SK-N-SH (cell line): ENCODE measurements at regions not wholly inside any gene's neighbourhood (a gene's known extent, or its start where the extent isn't known, plus 50 kb on each side); places are given as distances from the start of the nearest gene placed in this dataset.

ENCODE experiments used
- CTCF ChIA-PET: fragments of 300-600, 350-600 bp; formaldehyde crosslinking; extraction: SDS; loops from one replicate; lab custom pipeline; 2021; lab: Yijun Ruan, JAX
- POLR2A ChIA-PET: fragments of 350-600 bp; sonication (Branson Sonifier 250); formaldehyde crosslinking; extraction: SDS; loops from one replicate; lab custom pipeline; 2020; ENCODE audit warnings: antibody characterized with exemption, inconsistent platforms; lab: Yijun Ruan, JAX
- DNase-seq: peaks from one replicate; pipeline ENCODE4 v3.0.0; 2012
- H2AFZ ChIP-seq: fragments of 200-600 bp; sonication (generic); 2 replicates; pipeline ENCODE4 v1.8.1; 2016; ENCODE audit warnings: antibody characterized with exemption, mild to moderate bottlenecking, low read depth
- H3F3A ChIP-seq: fragments of 200-600 bp; sonication (generic); replicated peaks from 2 replicates; pipeline ENCODE3; 2016; ENCODE audit warnings: antibody characterized with exemption, mild to moderate bottlenecking; ENCODE audit not compliant: insufficient read depth
- H3K27ac ChIP-seq, 2 experiments: fragments of 200-500 bp in 1 of 2; fragments of 200-600 bp in 1 of 2; sonication (Bioruptor generic) in 1 of 2; sonication (generic), shearing (Covaris generic) in 1 of 2; 2 replicates each; pipeline versions ENCODE4 v1.5.1 to v1.6.1; 2014 to 2016; ENCODE audit warnings: low read depth in 2 of 2, inconsistent platforms in 1 of 2, low read length in 1 of 2, mild to moderate bottlenecking in 1 of 2, mixed read lengths in 1 of 2
- H3K27me3 ChIP-seq: fragments of 200-600 bp; sonication (generic), shearing (Covaris generic); 2 replicates; pipeline ENCODE4 v1.6.1; 2016; ENCODE audit warnings: mixed run types; ENCODE audit not compliant: insufficient read depth
- H3K36me3 ChIP-seq, 2 experiments: fragments of 200-500 bp in 1 of 2; fragments of 200-600 bp in 1 of 2; sonication (Bioruptor generic) in 1 of 2; sonication (generic) in 1 of 2; replicated peaks in 1 of 2; 2 replicates each; pipeline versions ENCODE3 to v1.5.1; 2014 to 2016; ENCODE audit warnings: low read length in 1 of 2, mild to moderate bottlenecking in 1 of 2; ENCODE audit not compliant: insufficient read depth in 2 of 2, control insufficient read depth in 1 of 2
- H3K4me1 ChIP-seq, 2 experiments: fragments of 200-500 bp in 1 of 2; fragments of 200-600 bp in 1 of 2; sonication (Bioruptor generic) in 1 of 2; sonication (generic), shearing (Covaris generic) in 1 of 2; 2 replicates each; pipeline versions ENCODE4 v1.5.1 to v1.6.1; 2014 to 2016; ENCODE audit warnings: low read depth in 1 of 2, low read length in 1 of 2, mixed run types in 1 of 2; ENCODE audit not compliant: insufficient read depth in 2 of 2, control insufficient read depth in 1 of 2
- H3K4me2 ChIP-seq: fragments of 200-600 bp; sonication (generic), shearing (Covaris generic); 2 replicates; pipeline ENCODE4 v1.6.1; 2017; ENCODE audit warnings: mixed run types
- H3K4me3 ChIP-seq, 2 experiments: fragments of 200-500 bp in 1 of 2; fragments of 200-600 bp in 1 of 2; sonication (Bioruptor generic) in 1 of 2; sonication (generic), shearing (Covaris generic) in 1 of 2; 2 replicates each; pipeline versions ENCODE4 v1.5.1 to v1.8.1; 2014 to 2016; ENCODE audit warnings: low read depth in 2 of 2, inconsistent platforms in 1 of 2, low read length in 1 of 2, mild to moderate bottlenecking in 1 of 2, mixed read lengths in 1 of 2, moderate library complexity in 1 of 2
- H3K79me2 ChIP-seq: fragments of 200-600 bp; sonication (generic); 2 replicates; pipeline ENCODE4 v1.8.1; 2017; ENCODE audit warnings: mild to moderate bottlenecking; ENCODE audit not compliant: insufficient read depth
- H3K9ac ChIP-seq: fragments of 200-600 bp; sonication (generic); 2 replicates; pipeline ENCODE4 v1.6.1; 2017; ENCODE audit warnings: mixed run types
- H3K9me2 ChIP-seq: fragments of 200-600 bp; sonication (generic); 2 replicates; pipeline ENCODE4 v1.6.1; 2017; ENCODE audit warnings: mixed run types
- H3K9me3 ChIP-seq: fragments of 200-600 bp; sonication (generic); 2 replicates; pipeline ENCODE4 v1.6.1; 2017; ENCODE audit warnings: mixed run types, mild to moderate bottlenecking, moderate library complexity
- H4K20me1 ChIP-seq: fragments of 200-600 bp; sonication (generic); 2 replicates; pipeline ENCODE4 v1.6.1; 2017; ENCODE audit warnings: mild to moderate bottlenecking, mixed run types; ENCODE audit not compliant: insufficient read depth
- CHD2 ChIP-seq: fragments of 150-350 bp; IDR thresholded peaks from 2 replicates; pipeline ENCODE4 v1.6.1; 2018; ENCODE audit warnings: low read length; ENCODE audit not compliant: partially characterized antibody
- NRF1 ChIP-seq: IDR thresholded peaks from 2 replicates; pipeline ENCODE4 v1.6.1; 2012; ENCODE audit warnings: low read depth, mild to moderate bottlenecking, low read length
- POLR2AphosphoS5 ChIP-seq: IDR thresholded peaks from 2 replicates; pipeline ENCODE4 v1.6.1; 2012; ENCODE audit warnings: low read depth, low read length
- RCOR1 ChIP-seq: fragments of 150-350 bp; IDR thresholded peaks from 2 replicates; pipeline ENCODE4 v1.6.1; 2017; ENCODE audit warnings: antibody characterized with exemption, low read length
- RXRA ChIP-seq: IDR thresholded peaks from 2 replicates; pipeline ENCODE4 v1.4.0; 2012; ENCODE audit warnings: low read depth, mild to moderate bottlenecking, borderline replicate concordance
- YY1 ChIP-seq: IDR thresholded peaks from 2 replicates; pipeline ENCODE4 v1.4.0; 2012; ENCODE audit warnings: low read depth, mild to moderate bottlenecking
- WGBS: methylation state at CpG from one replicate; pipeline ENCODE4 v1.1.6; 2017; ENCODE audit warnings: low lambda C conversion rate; 5-methylcytosine and 5-hydroxymethylcytosine counted together
- TF ChIP-seq, protein P1 (sequence below): fragments of 150-350 bp; IDR thresholded peaks from 2 replicates; pipeline ENCODE4 v1.6.1; 2016; ENCODE audit warnings: mild to moderate bottlenecking, low read depth, low read length
- TF ChIP-seq, protein P2 (sequence below): IDR thresholded peaks from 2 replicates; pipeline ENCODE4; 2012

DNA sequence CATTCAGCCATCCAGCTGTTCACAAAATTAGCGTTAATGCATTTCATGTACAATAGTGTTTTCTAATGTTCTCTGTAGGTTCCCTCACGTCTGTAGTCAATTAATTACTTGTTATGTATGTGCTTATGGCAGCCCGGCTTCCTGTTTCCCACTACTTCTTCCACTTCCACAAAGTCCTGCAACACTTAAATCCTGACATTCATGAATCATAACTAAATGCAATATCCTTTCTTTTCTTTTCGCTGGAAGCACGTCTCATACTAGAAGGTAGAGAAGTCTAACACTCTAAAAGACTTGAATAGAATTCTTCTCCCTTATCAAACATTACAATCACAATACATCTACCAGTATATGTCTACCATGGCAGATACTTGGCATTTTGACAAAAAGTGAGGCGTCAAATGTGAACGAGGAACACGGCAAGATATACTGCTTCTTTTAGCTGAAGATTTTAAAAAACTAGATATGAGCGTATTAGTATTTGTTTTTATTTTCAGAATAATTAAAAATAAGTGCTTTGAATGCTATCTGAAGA lies 239.0 kb upstream of the DIAPH2 start:
- POLR2A ChIA-PET, result no interaction called here
- no peak for DNase-seq
- CTCF ChIA-PET, result interaction anchor here (0.7 to 1.4 kb wide), 2 partner anchors 10 to 13 kb away, joined by 3 to 6 read pairs; no protein-coding TSS in a partner anchor
- Histone ChIP-seq H3K27me3 (no peaks in the 10 kb centered on the region), H3K27ac (peak overlapping the region in 1 of 2 experiments; percentile 14; a peak in 1 of 4 replicates), H3K9ac (no peak overlapping the region), H3F3A (no peaks in the 10 kb centered on the region), H3K36me3 (no peaks in the 10 kb centered on the region), H3K4me1 (no peaks in the 10 kb centered on the region), H3K9me2 (no peaks in the 10 kb centered on the region), H3K79me2 (no peaks in the 10 kb centered on the region), H2AFZ (no peak overlapping the region), H3K4me2 (no peak overlapping the region), H4K20me1 (no peaks in the 10 kb centered on the region), H3K9me3 (no peaks in the 10 kb centered on the region), H3K4me3 (no peak overlapping the region)
- 36% methylated on average over 9 of the region's 9 CpGs for WGBS
- TF ChIP-seq, protein P1, sequence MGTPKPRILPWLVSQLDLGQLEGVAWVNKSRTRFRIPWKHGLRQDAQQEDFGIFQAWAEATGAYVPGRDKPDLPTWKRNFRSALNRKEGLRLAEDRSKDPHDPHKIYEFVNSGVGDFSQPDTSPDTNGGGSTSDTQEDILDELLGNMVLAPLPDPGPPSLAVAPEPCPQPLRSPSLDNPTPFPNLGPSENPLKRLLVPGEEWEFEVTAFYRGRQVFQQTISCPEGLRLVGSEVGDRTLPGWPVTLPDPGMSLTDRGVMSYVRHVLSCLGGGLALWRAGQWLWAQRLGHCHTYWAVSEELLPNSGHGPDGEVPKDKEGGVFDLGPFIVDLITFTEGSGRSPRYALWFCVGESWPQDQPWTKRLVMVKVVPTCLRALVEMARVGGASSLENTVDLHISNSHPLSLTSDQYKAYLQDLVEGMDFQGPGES, result no peak
- TF ChIP-seq RXRA (no peak), YY1 (no peak)
- TF ChIP-seq, protein P2, sequence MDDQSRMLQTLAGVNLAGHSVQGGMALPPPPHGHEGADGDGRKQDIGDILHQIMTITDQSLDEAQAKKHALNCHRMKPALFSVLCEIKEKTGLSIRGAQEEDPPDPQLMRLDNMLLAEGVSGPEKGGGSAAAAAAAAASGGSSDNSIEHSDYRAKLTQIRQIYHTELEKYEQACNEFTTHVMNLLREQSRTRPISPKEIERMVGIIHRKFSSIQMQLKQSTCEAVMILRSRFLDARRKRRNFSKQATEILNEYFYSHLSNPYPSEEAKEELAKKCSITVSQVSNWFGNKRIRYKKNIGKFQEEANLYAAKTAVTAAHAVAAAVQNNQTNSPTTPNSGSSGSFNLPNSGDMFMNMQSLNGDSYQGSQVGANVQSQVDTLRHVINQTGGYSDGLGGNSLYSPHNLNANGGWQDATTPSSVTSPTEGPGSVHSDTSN, result no peak

DNA sequence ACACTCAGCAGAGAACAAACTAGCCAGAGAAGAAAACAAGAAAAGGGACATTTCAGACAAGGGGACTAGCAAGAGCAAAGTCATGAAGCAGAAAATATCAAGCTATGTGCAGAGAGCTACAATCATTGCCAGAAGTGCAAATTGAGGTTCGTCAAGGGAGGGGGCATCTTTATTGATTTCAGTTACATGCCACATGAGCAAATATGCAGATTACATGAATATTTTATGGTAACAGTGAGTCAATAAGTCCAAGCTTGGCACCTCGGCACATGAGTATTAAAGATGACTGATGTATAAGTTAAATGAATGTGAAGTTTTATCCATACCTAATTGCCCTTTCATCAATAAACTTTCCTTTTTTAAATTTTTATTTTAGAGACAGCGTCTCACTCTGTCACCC lies 238.1 kb upstream of the DIAPH2 start:
- Histone ChIP-seq H3K27me3 (no peaks in the 10 kb centered on the region), H3F3A (no peaks in the 10 kb centered on the region), H3K9me2 (no peaks in the 10 kb centered on the region), H3K36me3 (no peaks in the 10 kb centered on the region), H3K9me3 (no peaks in the 10 kb centered on the region), H3K4me1 (no peaks in the 10 kb centered on the region), H4K20me1 (no peaks in the 10 kb centered on the region), H2AFZ (no peak overlapping the region), H3K4me3 (no peak overlapping the region), H3K79me2 (no peaks in the 10 kb centered on the region), H3K27ac (no peak overlapping the region)
- POLR2A ChIA-PET, result no interaction called here
- CTCF ChIA-PET, result interaction anchor here (1.4 kb wide), 1 partner anchor 12 kb away, joined by 6 read pairs; no protein-coding TSS in a partner anchor
- no peak for DNase-seq
- WGBS, result 31% methylated on average over 3 of the region's 3 CpGs
- TF ChIP-seq NRF1, result no peak
- TF ChIP-seq RXRA, result no peak
- no peak for TF ChIP-seq RCOR1
- no peak for TF ChIP-seq POLR2AphosphoS5
- TF ChIP-seq, protein P1, result no peak
- no peak for TF ChIP-seq CHD2
- TF ChIP-seq, all 33 proteins: peak for 0
- Histone ChIP-seq H3K9ac (no peak overlapping the region), H3K4me2 (no peak overlapping the region)
